Keratinocyte (primary cell): ENCODE measurements at regions not wholly inside any gene's neighbourhood (a gene's known extent, or its start where the extent isn't known, plus 50 kb on each side); places are given as distances from the start of the nearest gene placed in this dataset.

ENCODE experiments used
- EZH2 ChIP-seq: IDR thresholded peaks from one replicate; pipeline ENCODE4 v1.6.1; 2012; ENCODE audit warnings: inconsistent platforms, mild to moderate bottlenecking, low read length, moderate library complexity
- TF ChIP-seq, protein P1 (sequence below), 3 experiments: IDR thresholded peaks in 1 of 3; conservative IDR thresholded peaks in 1 of 3; optimal IDR thresholded peaks in 1 of 3; 2 replicates in 2 of 3; 3 replicates in 1 of 3; pipeline versions ENCODE3 to v1.5.1; 2011; ENCODE audit warnings: low read length in 3 of 3, mild to moderate bottlenecking in 3 of 3, moderate library complexity in 2 of 3, control low read depth in 1 of 3, inconsistent platforms in 1 of 3; ENCODE audit not compliant: insufficient read depth in 2 of 3; ENCODE audit errors: extremely low read depth in 1 of 3

GRCh38 chr15:92751528-92751927 is 96.0 kb upstream of the FAM174B start:
- TF ChIP-seq, protein P1, sequence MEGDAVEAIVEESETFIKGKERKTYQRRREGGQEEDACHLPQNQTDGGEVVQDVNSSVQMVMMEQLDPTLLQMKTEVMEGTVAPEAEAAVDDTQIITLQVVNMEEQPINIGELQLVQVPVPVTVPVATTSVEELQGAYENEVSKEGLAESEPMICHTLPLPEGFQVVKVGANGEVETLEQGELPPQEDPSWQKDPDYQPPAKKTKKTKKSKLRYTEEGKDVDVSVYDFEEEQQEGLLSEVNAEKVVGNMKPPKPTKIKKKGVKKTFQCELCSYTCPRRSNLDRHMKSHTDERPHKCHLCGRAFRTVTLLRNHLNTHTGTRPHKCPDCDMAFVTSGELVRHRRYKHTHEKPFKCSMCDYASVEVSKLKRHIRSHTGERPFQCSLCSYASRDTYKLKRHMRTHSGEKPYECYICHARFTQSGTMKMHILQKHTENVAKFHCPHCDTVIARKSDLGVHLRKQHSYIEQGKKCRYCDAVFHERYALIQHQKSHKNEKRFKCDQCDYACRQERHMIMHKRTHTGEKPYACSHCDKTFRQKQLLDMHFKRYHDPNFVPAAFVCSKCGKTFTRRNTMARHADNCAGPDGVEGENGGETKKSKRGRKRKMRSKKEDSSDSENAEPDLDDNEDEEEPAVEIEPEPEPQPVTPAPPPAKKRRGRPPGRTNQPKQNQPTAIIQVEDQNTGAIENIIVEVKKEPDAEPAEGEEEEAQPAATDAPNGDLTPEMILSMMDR (optimal IDR thresholded peaks at IDR 0.05 in 1 of 3, IDR thresholded peaks at IDR 0.05 in 1 of 3, conservative IDR thresholded peaks at IDR 0.05 in 1 of 3; ENCODE audit: extremely low read depth in 1 of 3, insufficient read depth in 2 of 3, low read length in 3 of 3), result no peak
- TF ChIP-seq EZH2, result no peak
